HG03025 (cell line): ENCODE measurements at regions not wholly inside any gene's neighbourhood (a gene's known extent, or its start where the extent isn't known, plus 50 kb on each side); places are given as distances from the start of the nearest gene placed in this dataset.

Experiments
- ATAC-seq: cut with Tn5 transposase; IDR thresholded peaks from one replicate; pipeline ENCODE4 v1.9.1; 2021; ENCODE audit warnings: mild to moderate bottlenecking, moderate library complexity; ENCODE audit not compliant: unreplicated experiment, low FRiP score

GRCh38 chr9:91062281-91062680 is 260.7 kb downstream of the SYK start:
- ATAC-seq: no peak

- no peak for ATAC-seq
Observed at GRCh38 chr9:91063471-91063870, 261.9 kb downstream of the SYK start.

- no peak for ATAC-seq
Observed at GRCh38 chr9:91065231-91066041, 263.8 kb downstream of the SYK start.

GRCh38 chr9:91066042-91066415 is 264.4 kb downstream of the SYK start:
- ATAC-seq: no peak

GRCh38 chr9:91066856-91067255 is 265.2 kb downstream of the SYK start:
- ATAC-seq: no peak

- no peak for ATAC-seq
Observed at GRCh38 chr9:91067306-91067860, 265.8 kb downstream of the SYK start.

- no peak for ATAC-seq
Observed at GRCh38 chr9:91071184-91071990, 269.8 kb downstream of the SYK start.

GRCh38 chr9:91073049-91073810 is 271.6 kb downstream of the SYK start:
- no peak for ATAC-seq

- no peak for ATAC-seq
Observed at GRCh38 chr9:91073811-91074771, 272.5 kb downstream of the SYK start.

- no peak for ATAC-seq
Observed at GRCh38 chr9:91074866-91075265, 273.2 kb downstream of the SYK start.

GRCh38 chr9:91075279-91075678 is 273.7 kb downstream of the SYK start:
- ATAC-seq: no peak

- no peak for ATAC-seq
Observed at GRCh38 chr9:91077624-91078368, 276.2 kb downstream of the SYK start.

- no peak for ATAC-seq
Observed at GRCh38 chr9:91078369-91078695, 276.7 kb downstream of the SYK start.

- no peak for ATAC-seq
Observed at GRCh38 chr9:91082731-91083130, 279.0 kb downstream of the AUH start.

GRCh38 chr9:91084896-91085516 is 276.7 kb downstream of the AUH start:
- ATAC-seq: no peak

GRCh38 chr9:91085517-91086291 is 276.0 kb downstream of the AUH start:
- no peak for ATAC-seq

- ATAC-seq: no peak
Observed at GRCh38 chr9:91086657-91087461, 274.9 kb downstream of the AUH start.
